Stimulated activated CD4-positive, alpha-beta T cell treated with anti-CD3 and anti-CD28 coated beads, Interleukin-4, amount 100 ng/mL, for 1 hour (primary cell): ENCODE measurements at regions not wholly inside any gene's neighbourhood (a gene's known extent, or its start where the extent isn't known, plus 50 kb on each side); places are given as distances from the start of the nearest gene placed in this dataset.
A peak's percentile ranks its signal among the peaks of the same experiment; 100 is the strongest.

Source experiments
- DNase-seq: peaks from one replicate; pipeline ENCODE4 v3.0.0-alpha.2; 2020

DNA sequence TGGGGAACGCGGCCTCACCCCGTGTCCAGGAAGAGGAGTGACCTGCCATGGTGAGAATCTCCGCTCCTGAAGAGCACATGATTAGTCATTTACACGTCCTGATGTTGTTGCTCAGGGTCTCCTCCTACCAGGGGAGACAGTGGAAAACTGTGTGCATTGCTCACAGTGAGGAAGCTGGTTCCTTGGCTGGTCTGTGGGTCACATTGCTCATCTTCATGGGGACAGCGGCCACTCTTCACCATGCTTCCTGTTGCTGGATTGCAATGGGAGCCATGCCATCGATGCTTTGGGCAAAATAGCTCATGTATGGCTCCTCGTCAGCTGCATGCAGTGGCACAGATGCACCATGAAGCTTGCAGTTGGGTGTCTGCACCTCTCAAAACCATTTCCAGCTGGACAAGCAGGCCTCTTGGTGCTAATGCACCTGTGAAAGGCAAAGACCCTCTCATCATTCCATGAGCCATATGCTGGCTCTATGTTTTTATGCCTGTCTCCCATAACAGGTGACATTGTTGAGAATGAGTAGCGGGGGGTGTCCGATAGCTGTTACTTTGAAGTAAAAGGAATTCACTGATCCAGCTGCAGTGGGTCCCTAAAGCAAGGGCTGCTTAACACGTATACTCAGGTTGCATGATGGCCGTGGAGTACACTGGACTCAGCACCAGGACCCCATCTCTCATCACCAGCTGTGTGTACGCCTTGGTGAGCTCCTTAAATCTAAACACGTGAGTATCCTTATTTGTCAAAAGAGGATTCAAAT, 135.0 kb upstream of the ALKAL2 start:
- no peak for DNase-seq

DNA sequence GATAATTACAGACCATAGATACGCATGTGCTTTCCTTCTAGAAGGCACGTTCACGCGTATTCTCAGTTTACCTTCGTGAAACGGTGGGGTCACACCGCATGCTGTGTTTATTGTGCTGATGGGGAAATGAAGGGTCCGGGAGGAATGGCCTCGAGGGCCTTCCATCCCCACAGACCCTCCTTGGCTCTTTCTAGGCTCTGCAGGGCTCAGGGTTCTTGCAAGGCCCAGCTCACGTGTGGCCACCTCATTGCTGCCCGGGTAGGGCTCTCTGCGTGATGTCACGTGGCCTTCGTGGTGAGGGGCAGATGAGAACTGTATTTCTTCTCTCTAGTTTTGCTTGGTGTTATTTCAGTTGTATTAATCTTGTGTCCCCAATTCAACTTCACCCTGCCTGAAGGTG, 133.5 kb upstream of the ALKAL2 start:
- no peak for DNase-seq

DNA sequence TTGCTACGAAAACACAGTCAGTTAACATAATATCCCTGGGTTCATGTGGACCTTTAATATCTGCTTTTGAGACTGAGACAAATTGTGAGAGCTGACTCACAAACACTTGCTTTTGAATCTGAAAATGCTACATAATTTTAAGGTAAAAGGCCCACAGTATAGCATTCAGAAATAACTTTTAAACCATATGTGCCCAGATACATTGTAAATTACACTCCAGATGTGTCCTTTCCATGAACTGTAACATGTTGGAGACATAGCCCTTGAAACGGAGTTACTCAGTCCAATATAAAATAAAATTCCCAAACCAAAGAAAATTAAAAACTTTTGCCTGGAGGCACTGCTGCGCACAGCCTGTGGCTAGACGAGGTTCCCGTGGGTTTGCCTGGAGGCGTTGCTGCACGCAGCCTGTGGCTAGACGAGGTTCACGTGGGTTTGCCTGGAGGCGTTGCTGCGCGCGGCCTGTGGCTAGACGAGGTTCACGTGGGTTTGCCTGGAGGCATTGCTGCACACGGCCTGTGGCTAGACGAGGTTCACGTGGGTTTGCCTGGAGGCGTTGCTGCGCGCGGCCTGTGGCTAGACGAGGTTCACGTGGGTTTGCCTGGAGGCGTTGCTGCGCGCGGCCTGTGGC, 131.9 kb upstream of the ALKAL2 start:
- no peak for DNase-seq

GRCh38 chr2:417662-418061, 129.8 kb upstream of the ALKAL2 start:
- DNase-seq: no peak

- no peak for DNase-seq
Measured at GRCh38 chr2:417006-417405, 129.1 kb upstream of the ALKAL2 start.

- no peak for DNase-seq
Measured at GRCh38 chr2:415986-416610, 128.2 kb upstream of the ALKAL2 start.

- DNase-seq: no peak
Measured at GRCh38 chr2:409523-409922, 121.6 kb upstream of the ALKAL2 start.

DNA sequence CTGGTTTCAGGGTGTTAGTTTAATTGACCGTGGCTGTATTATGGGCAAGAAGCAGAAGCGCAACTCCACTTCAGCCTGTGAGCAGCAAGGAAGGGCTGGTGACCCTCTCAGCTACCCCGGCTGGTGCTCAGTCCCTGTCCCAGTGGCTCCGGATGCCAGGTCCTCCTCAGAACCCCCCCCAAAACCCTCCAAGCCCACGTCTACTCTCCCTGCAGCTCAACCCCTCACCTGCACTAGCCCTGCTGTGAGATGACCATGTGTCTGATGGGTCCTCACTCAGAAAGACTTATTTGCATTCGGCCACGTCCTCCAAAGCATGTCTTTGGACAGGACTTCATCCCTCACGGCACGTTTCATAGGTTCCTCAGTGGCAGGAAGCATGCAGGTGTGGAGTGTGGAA, 119.7 kb upstream of the ALKAL2 start:
- DNase-seq: no peak

GRCh38 chr2:406876-407275, 119.0 kb upstream of the ALKAL2 start:
- DNase-seq: no peak

DNA sequence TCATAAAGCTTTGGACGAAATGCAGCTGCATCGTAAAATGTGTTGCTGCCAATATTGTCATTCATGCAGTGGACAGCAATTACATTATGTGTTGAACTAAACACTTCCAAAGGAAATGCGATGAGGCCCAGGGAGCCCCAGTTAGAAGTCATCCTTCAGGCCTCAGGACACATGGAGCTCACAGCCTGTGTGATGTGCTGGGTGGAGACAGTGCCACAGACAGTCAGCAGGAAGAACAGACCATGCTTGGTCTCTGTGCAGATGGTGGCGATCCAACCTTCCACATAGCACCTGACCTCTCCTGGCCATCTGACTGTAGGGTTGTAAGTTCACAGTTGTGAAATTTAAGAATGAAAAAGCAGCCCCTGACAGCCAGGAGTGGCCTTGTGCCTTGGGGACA, 118.3 kb upstream of the ALKAL2 start:
- DNase-seq: no peak

GRCh38 chr2:404581-404980, 116.7 kb upstream of the ALKAL2 start:
- DNase-seq: no peak

DNA sequence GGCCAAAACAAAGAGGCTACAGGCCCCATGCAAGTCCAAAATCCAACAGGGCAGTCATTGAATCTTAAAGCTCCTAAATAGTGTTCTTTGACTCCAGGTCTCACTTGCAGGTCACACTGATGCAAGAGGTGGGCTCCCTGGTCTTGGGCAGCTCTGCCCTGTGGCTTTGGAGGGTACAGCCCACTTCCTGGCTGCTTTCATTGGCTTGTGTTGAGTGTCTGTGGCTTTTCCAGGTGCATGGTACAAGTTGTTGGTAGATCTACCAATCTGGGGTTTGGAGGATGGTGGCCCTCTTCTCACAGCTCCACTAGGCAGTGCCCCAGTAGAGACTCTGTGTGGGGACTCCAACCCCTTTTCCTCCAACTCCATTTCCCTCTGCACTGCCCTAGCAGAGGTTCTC, 115.8 kb upstream of the ALKAL2 start:
- DNase-seq: no peak

DNA sequence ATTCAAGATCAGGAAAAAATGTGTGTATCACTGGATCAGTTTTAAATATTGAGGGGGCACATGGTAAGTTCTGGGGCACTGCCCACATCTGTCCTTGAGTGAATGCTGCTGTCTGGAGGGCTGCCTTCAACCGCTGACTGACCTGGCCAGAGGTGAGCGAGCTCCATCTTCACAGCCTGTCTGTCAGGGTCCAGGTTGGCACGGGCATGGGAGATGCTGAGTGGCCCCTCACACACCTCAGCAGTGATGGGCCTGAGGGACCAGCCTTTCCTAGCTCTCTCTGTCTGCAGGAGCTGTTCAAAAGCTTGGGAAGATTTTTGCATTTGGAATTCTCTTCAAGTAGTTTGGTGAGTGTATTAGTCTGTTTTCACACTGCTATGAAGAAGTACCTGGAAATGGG, 114.8 kb upstream of the ALKAL2 start:
- DNase-seq: no peak

DNA sequence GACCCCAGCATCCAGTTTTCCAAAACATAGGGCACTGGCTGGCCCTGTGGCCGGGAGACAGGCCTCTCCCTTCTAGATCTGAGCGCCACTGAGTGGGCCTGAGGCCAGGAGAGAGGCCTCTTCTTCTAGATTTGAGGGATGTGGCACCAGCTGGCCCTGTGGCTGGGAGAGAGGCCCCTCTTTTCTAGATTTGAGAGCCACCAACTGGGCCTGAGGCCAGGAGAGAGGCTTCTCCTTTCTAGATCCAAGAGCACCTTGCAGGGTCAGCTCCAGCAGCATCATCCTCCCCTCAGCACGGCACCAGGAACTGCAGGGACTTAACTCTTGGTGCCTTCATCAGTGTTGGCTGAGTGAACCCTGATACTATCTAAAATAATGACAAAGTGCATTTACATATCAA, 114.3 kb upstream of the ALKAL2 start:
- DNase-seq: no peak

GRCh38 chr2:401019-401679, 113.3 kb upstream of the ALKAL2 start:
- DNase-seq: no peak

DNA sequence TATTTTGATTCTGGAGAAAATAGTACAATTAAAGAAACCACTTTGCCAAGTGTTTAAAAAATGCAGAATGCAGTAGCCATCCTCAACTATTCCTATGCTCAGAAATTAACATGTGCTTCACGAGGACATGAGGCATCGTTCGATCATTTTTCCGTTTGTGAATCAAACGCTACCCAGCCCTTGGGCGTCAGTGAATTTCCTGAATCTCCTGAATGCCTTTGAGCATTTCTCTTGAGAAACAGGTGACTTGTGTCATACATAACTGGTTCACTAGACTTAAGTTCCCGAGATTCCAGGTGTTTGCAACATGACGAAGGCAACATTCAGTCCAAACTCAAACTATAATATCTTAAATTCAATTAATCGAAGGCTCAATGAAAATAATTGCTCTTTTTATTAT, 110.0 kb upstream of the ALKAL2 start:
- DNase-seq: no peak

GRCh38 chr2:397521-397920, 109.6 kb upstream of the ALKAL2 start:
- DNase-seq: no peak

DNA sequence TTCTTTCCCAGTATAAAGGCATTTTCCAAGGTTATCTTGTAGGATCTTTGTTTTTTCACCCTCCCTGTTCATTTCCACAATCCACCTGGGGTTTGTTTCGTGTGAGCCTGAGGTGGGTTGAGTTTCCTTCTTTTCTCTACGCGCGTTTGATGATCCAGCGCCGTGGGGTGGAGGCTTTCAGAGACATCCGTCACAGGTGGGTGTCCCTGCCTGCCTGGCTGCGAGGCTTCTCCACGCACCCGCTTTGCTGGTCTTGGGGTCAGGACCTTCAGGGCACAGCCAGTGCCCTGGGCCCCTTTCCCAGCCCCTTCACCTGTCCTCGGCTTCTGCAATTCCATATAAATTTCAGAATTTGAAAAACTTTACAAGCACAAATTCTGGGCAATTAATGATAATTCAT, 109.0 kb upstream of the ALKAL2 start:
- DNase-seq: no peak

DNA sequence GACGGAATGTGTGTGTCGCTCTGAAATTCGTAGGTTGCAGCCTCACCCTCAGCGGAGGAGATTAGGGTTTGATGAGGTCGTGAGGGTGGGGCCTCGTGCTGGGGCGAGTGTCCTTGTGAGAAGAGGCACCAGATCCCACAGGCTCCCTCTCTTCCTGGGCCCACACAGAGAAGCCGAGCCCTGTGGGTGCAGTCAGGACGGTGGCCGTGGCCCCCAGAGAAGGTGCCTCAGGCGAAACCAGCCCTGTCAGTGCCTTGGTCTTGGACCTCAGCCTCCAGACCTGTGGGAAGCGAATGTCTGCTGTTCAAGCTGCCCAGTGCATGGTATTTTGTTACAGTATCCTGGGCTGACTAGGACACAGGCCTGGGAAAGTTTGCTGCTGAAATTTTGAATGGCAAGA, 108.0 kb upstream of the ALKAL2 start:
- no peak for DNase-seq

GRCh38 chr2:393711-394696, 106.1 kb upstream of the ALKAL2 start:
- peak; percentile 57 for DNase-seq

DNA sequence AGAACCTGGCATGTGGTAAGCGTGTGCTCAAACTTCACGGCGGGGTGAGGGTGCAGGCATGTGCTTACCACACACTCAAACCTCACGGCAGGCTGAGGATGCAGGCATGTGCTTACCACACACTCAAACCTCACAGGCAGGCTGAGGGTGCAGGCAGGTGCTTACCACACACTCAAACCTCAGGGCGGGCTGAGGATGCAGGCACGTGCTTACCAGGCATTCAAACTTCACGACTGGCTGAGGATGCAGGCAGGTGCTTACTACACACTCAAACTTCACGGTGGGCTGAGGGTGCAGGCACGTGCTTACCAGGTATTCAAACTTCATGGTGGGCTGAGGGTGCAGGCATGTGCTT, 105.0 kb upstream of the ALKAL2 start:
- DNase-seq: no peak

GRCh38 chr2:392181-392925, 104.5 kb upstream of the ALKAL2 start:
- DNase-seq: no peak
